SH-SY5Y (cell line): ENCODE measurements at regions not wholly inside any gene's neighbourhood (a gene's known extent, or its start where the extent isn't known, plus 50 kb on each side); places are given as distances from the start of the nearest gene placed in this dataset.

Source experiments
- GATA2 ChIP-seq: IDR thresholded peaks from 2 replicates; pipeline ENCODE4 v1.6.1; 2011; ENCODE audit warnings: mild to moderate bottlenecking, low read depth, low read length
- GATA3 ChIP-seq: IDR thresholded peaks from 2 replicates; pipeline ENCODE4 v1.6.1; 2011; ENCODE audit warnings: low read depth, mild to moderate bottlenecking, low read length, moderate library complexity

DNA sequence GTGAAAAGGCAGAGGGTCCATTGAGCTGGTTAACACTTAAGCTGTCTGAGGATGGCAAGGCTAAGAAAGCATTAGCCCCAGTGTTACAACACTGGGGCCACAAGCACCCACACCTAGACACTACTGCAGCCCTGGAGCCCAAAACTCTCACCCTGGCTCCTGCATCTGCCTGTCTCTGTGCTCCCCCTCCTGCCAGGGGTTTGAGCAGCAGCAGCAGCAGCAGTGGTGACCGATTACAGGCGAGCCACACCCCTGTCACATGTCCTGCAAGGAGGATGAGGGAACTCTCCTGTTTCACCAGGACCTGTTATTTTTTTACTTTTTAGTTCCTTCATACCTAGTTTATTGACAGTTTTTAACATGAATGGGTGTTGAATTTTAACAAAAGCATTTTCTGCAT lies 326.7 kb upstream of the MAP2 start:
- no peak for TF ChIP-seq GATA3
- TF ChIP-seq GATA2 = no peak
